HL-60 (cell line): ENCODE measurements at regions not wholly inside any gene's neighbourhood (a gene's known extent, or its start where the extent isn't known, plus 50 kb on each side); places are given as distances from the start of the nearest gene placed in this dataset.

Experiments
- DNase-seq, 2 experiments: peaks; one replicate each; pipeline ENCODE4 v3.0.0-alpha.2; 2010 to 2020; ENCODE audit warnings: low read depth in 1 of 2, low spot score in 1 of 2
- H3K27ac ChIP-seq: fragments of 250-450 bp; sonication (Bioruptor Pico); replicated peaks from 2 replicates; pipeline ENCODE4 v1.5.1; 2020; ENCODE audit warnings: mild to moderate bottlenecking, moderate library complexity
- H3K27me3 ChIP-seq: fragments of 250-450 bp; sonication (Bioruptor Pico); 2 replicates; pipeline ENCODE4 v1.5.1; 2021; ENCODE audit warnings: mild to moderate bottlenecking, moderate library complexity; ENCODE audit not compliant: insufficient read depth, poor library complexity, severe bottlenecking
- H3K4me3 ChIP-seq: replicated peaks from 2 replicates; pipeline ENCODE4 v1.5.1; 2011; ENCODE audit warnings: mild to moderate bottlenecking, control low read depth, low read length; ENCODE audit not compliant: insufficient read depth
- GABPA ChIP-seq: IDR thresholded peaks from 2 replicates; pipeline ENCODE4 v1.6.1; 2012; ENCODE audit warnings: low read depth
- POLR2AphosphoS5 ChIP-seq: IDR thresholded peaks from 2 replicates; pipeline ENCODE4 v1.6.1; 2012; ENCODE audit warnings: low read depth
- SPI1 ChIP-seq: IDR thresholded peaks from 2 replicates; pipeline ENCODE4 v1.6.1; 2012; ENCODE audit warnings: low read depth, mild to moderate bottlenecking, borderline replicate concordance
- TF ChIP-seq, protein P1 (sequence below): IDR thresholded peaks from one replicate; pipeline ENCODE4 v1.5.1; 2011; ENCODE audit warnings: low read length, control low read depth, inconsistent platforms; ENCODE audit not compliant: insufficient read depth
- TF ChIP-seq, protein P2 (sequence below): IDR thresholded peaks from 2 replicates; pipeline ENCODE4 v1.6.1; 2012; ENCODE audit warnings: low read depth; ENCODE audit not compliant: insufficient replicate concordance

DNA sequence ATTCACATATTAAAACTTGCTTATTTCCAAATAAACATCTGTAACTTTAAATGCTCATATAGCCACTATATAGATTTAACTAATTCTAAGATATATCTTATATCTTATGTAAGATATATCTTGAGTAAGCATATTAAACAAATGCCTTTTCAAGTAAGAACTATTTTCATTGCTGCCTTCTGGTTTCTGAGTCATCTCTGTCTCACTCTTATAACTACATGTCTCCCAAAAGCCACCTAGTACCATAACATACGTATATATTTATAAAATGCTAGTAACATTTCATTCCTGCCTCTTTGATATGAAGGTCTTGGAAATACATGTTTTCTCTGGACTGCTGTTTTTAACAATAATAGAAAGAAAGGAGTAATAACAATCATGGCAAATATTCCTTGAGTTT lies 429.5 kb downstream of the DTWD2 start:
- H3K4me3 ChIP-seq, result no peak overlapping the region
- H3K27me3 ChIP-seq, result no peaks in the 10 kb centered on the region
- no peak for DNase-seq
- no peak for TF ChIP-seq POLR2AphosphoS5
- no peak for TF ChIP-seq SPI1
- TF ChIP-seq, protein P1, sequence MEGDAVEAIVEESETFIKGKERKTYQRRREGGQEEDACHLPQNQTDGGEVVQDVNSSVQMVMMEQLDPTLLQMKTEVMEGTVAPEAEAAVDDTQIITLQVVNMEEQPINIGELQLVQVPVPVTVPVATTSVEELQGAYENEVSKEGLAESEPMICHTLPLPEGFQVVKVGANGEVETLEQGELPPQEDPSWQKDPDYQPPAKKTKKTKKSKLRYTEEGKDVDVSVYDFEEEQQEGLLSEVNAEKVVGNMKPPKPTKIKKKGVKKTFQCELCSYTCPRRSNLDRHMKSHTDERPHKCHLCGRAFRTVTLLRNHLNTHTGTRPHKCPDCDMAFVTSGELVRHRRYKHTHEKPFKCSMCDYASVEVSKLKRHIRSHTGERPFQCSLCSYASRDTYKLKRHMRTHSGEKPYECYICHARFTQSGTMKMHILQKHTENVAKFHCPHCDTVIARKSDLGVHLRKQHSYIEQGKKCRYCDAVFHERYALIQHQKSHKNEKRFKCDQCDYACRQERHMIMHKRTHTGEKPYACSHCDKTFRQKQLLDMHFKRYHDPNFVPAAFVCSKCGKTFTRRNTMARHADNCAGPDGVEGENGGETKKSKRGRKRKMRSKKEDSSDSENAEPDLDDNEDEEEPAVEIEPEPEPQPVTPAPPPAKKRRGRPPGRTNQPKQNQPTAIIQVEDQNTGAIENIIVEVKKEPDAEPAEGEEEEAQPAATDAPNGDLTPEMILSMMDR, result no peak
- TF ChIP-seq, protein P2, sequence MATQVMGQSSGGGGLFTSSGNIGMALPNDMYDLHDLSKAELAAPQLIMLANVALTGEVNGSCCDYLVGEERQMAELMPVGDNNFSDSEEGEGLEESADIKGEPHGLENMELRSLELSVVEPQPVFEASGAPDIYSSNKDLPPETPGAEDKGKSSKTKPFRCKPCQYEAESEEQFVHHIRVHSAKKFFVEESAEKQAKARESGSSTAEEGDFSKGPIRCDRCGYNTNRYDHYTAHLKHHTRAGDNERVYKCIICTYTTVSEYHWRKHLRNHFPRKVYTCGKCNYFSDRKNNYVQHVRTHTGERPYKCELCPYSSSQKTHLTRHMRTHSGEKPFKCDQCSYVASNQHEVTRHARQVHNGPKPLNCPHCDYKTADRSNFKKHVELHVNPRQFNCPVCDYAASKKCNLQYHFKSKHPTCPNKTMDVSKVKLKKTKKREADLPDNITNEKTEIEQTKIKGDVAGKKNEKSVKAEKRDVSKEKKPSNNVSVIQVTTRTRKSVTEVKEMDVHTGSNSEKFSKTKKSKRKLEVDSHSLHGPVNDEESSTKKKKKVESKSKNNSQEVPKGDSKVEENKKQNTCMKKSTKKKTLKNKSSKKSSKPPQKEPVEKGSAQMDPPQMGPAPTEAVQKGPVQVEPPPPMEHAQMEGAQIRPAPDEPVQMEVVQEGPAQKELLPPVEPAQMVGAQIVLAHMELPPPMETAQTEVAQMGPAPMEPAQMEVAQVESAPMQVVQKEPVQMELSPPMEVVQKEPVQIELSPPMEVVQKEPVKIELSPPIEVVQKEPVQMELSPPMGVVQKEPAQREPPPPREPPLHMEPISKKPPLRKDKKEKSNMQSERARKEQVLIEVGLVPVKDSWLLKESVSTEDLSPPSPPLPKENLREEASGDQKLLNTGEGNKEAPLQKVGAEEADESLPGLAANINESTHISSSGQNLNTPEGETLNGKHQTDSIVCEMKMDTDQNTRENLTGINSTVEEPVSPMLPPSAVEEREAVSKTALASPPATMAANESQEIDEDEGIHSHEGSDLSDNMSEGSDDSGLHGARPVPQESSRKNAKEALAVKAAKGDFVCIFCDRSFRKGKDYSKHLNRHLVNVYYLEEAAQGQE, result no peak
- no peak for TF ChIP-seq GABPA
- H3K27ac ChIP-seq, result no peak overlapping the region

DNA sequence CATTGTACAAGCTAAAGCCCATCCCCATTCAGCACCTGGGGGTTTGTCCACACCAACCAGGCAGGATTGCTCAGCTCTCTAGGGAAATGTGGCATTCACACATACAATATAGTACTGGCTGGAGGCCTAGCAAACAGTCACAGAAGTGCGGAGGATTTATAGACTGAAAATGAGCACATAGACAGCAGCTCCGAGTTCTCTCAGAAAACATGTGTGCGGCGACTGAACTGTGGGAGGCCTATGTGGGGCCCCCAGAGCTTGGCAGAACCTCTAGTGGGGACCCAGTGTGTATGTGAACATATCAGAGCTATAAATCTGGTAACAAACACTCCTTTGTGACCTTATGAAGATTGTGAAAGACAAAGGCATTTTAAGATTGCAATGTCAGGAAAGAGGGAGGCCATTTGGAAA lies 431.1 kb downstream of the DTWD2 start:
- TF ChIP-seq, protein P1, result no peak
- TF ChIP-seq GABPA, result no peak
- TF ChIP-seq POLR2AphosphoS5, result no peak
- TF ChIP-seq, protein P2, result no peak
- TF ChIP-seq SPI1, result no peak
- no peaks in the 10 kb centered on the region for H3K27me3 ChIP-seq
- no peak for DNase-seq
- no peak overlapping the region for H3K4me3 ChIP-seq
- no peak overlapping the region for H3K27ac ChIP-seq

DNA sequence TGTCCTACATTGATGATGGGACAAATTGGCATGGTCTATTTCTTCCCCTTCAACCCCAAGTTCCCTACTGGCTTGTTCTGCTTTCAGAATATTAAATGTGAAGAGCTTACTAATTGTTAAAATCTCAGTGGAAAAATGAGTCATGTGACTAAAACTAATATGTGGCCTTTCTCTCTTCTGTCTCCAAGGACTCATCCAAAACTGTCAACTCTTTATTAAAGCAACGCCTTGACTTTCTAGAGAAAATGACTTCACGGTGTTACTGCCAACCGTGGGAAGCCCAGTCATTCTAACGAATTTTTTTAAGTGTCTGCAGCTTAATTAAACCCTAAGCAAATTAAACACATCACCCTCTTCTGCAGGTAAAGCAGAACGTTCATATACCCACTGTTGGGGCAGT lies 431.6 kb downstream of the DTWD2 start:
- H3K4me3 ChIP-seq, result no peak overlapping the region
- H3K27me3 ChIP-seq, result no peaks in the 10 kb centered on the region
- no peak overlapping the region for H3K27ac ChIP-seq
- DNase-seq, result no peak
- TF ChIP-seq GABPA (no peak), POLR2AphosphoS5 (no peak), SPI1 (no peak)
- TF ChIP-seq, protein P2, result no peak
- TF ChIP-seq, protein P1, result no peak
